ENCODE measurements at regions not wholly inside any gene's neighbourhood (a gene's known extent, or its start where the extent isn't known, plus 50 kb on each side); places are given as distances from the start of the nearest gene placed in this dataset.

DNA sequence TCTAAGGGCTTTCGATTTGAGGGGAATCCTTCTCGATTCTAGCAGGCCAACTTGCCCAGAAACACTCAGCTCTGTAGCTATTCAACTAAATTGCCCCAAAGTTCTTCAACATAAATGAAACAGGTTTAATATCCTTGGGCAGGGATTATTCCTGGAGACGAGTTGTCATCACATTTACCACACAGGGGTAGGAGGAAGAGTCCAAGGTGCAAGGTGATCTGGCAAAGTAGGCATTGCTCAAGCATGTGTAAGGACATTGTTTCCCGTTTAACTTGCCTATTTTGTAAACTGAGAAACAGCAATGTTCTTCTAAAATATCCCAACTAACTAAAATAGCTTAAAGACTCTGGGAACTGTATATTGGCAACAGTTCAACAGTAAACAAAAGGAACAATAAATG lies 814.3 kb downstream of the BCL11A start:
- H3K27me3 Mint-ChIP-seq (ENCODE audit: low read depth) = no peaks in the 10 kb centered on the region
- ATAC-seq (replicated peaks in 1 of 2) = no peak
- H3K9me3 Mint-ChIP-seq = no peaks in the 10 kb centered on the region
- H3K4me3 Mint-ChIP-seq = no peak overlapping the region
- no peaks in the 10 kb centered on the region for H3K36me3 Mint-ChIP-seq (ENCODE audit: insufficient read depth in 2 of 2)
- no peak overlapping the region for H3K27ac Mint-ChIP-seq
- no peak for DNase-seq
- H3K4me1 Mint-ChIP-seq (ENCODE audit: low read depth) = no peaks in the 10 kb centered on the region

- Mint-ChIP-seq H3K27ac (no peak overlapping the region), H3K27me3 (ENCODE audit: low read depth) (no peaks in the 10 kb centered on the region), H3K4me1 (ENCODE audit: low read depth) (no peaks in the 10 kb centered on the region), H3K4me3 (no peak overlapping the region), H3K9me3 (no peaks in the 10 kb centered on the region), H3K36me3 (ENCODE audit: insufficient read depth in 2 of 2) (no peaks in the 10 kb centered on the region)
- ATAC-seq (replicated peaks in 1 of 2) = no peak
- DNase-seq = no peak
Measured at GRCh38 chr2:59737299-59737698, 816.2 kb downstream of the BCL11A start.

DNA sequence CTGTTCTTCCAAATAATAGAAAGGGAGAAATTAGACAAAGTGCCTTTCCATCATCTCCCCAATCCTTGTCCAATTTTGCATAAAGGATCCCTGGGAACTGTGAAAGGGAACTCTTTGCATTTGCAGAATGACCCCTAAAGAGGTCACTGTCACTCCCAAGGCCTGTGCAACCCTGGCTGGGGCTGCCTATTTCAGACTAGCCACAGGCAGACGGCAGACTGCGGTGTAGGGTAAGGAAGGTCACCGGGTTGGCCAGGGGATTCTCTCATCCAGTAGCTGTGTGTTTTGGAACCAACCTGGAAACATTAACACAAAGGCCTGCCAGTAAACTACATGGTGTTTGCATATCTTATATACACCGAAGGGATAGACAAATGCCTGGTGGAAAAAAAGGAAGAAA lies 818.7 kb downstream of the BCL11A start:
- no peaks in the 10 kb centered on the region for H3K4me1 Mint-ChIP-seq (ENCODE audit: low read depth)
- ATAC-seq (replicated peaks in 1 of 2) (no peak), DNase-seq (no peak)
- no peaks in the 10 kb centered on the region for H3K36me3 Mint-ChIP-seq (ENCODE audit: insufficient read depth in 2 of 2)
- H3K9me3 Mint-ChIP-seq = no peaks in the 10 kb centered on the region
- H3K4me3 Mint-ChIP-seq = no peak overlapping the region
- H3K27ac Mint-ChIP-seq = no peak overlapping the region
- H3K27me3 Mint-ChIP-seq (ENCODE audit: low read depth) = no peaks in the 10 kb centered on the region

DNA sequence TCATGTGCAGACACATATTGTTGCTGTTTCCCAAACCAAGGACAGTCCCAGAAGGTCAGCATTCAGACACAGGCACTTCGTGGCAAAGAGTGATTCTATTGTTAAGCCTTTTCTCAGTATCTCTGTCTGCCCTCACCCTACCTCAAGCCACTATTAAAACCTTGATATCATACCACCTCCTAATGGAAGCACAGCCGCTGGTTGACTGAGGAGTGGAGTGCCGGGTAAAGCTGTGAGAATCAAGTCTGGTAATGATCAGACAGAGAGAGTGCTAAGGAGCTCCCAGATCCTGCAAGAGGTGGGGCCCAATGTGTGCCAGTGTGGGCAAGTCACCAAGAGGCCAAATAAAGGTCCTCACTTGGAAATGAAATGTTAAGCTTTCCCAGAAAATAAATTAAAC lies 819.5 kb downstream of the BCL11A start:
- H3K4me1 Mint-ChIP-seq (ENCODE audit: low read depth) = no peaks in the 10 kb centered on the region
- ATAC-seq (replicated peaks in 1 of 2) = no peak

DNA sequence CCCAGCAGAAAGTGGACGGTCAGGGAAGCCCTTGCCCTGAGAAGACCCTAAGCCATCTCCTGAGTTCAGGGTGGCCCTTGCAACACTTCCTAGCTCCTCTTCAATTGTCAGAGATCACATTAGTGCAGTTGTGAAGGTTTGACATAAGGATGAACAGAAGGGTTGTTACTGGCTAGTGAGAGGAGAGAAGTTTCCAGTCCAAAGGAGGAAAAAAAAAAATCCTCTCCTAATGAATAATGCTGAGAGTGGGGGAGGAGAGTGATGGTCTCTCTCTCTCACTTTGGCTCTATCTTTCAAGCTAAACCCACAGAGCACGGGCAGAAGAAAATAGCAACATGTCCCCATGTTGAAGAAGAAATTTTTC lies 819.9 kb downstream of the BCL11A start:
- Mint-ChIP-seq H3K4me3 (no peak overlapping the region), H3K9me3 (no peaks in the 10 kb centered on the region), H3K36me3 (ENCODE audit: insufficient read depth in 2 of 2) (no peaks in the 10 kb centered on the region), H3K4me1 (ENCODE audit: low read depth) (no peaks in the 10 kb centered on the region), H3K27ac (no peak overlapping the region), H3K27me3 (ENCODE audit: low read depth) (no peaks in the 10 kb centered on the region)
- ATAC-seq (replicated peaks in 1 of 2) (no peak), DNase-seq (no peak)

More for the DNA sequence above, 819.5 kb downstream of the BCL11A start:
- Mint-ChIP-seq H3K36me3 (ENCODE audit: insufficient read depth in 2 of 2) (no peaks in the 10 kb centered on the region), H3K27ac (no peak overlapping the region), H3K27me3 (ENCODE audit: low read depth) (no peaks in the 10 kb centered on the region), H3K4me3 (no peak overlapping the region), H3K9me3 (no peaks in the 10 kb centered on the region)
- DNase-seq = no peak

DNA sequence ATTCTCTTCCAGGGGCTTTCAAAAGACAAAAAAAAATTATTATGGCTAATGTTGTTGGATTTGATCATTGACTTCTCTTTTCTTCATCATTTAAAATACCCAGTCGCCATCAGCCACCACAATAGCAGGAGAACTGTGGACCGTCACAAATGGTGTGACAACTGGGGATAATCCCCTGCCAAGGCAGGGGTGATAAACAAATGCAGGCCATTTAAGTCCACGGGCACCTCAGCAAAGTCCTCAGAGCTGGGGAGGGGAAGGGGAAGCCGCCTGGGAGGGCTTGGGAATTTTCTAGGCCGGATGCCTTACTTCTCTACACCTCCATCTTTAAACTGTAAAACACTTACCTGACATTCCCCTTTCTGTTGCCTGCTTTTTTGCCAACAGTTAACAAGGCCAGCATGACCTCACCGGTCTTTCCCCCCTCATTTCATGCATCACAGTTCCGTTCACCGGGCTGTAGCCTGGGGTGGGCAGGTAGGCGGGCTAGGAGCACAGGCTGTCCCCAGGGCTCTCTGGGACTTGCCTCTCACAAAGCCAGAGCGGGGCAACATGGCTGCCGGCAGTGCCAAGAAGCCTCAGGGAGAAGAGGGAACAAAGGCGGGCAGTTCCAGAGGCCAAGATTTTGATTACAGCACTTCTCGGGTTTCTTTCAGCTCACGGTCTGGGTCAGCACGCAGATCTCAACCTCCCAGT lies 820.4 kb downstream of the BCL11A start:
- H3K27me3 Mint-ChIP-seq (ENCODE audit: low read depth) = no peaks in the 10 kb centered on the region
- H3K36me3 Mint-ChIP-seq (ENCODE audit: insufficient read depth in 2 of 2) = no peaks in the 10 kb centered on the region
- H3K9me3 Mint-ChIP-seq = no peaks in the 10 kb centered on the region
- H3K4me3 Mint-ChIP-seq = no peak overlapping the region
- ATAC-seq (replicated peaks in 1 of 2) = no peak
- DNase-seq = no peak
- H3K4me1 Mint-ChIP-seq (ENCODE audit: low read depth) = no peaks in the 10 kb centered on the region
- no peak overlapping the region for H3K27ac Mint-ChIP-seq

DNA sequence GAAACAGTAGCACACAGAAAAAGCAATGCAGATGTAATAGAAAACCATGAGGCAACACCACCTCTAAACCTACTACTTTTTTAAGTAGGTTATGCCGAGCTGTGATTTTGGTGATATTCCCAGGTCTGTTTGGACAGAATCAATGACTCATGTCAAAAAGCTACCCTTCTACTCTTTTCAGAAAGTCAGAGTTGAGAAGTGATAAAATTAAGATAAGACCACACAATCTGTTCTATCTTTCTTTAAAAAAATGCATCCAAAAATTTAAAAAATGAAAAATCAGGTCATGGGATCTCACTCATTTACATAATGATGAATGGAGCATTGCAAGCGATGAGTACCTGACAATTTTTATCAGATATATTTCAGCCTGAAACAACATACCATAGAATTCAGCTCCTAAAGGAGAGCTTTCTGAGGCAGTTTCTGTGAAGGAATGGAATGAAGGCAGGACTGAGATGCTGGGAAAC lies 826.3 kb downstream of the BCL11A start:
- no peak overlapping the region for H3K4me3 Mint-ChIP-seq
- no peaks in the 10 kb centered on the region for H3K9me3 Mint-ChIP-seq
- no peak overlapping the region for H3K27ac Mint-ChIP-seq
- no peak for ATAC-seq (replicated peaks in 1 of 2)
- H3K4me1 Mint-ChIP-seq (ENCODE audit: low read depth) = no peaks in the 10 kb centered on the region
- no peaks in the 10 kb centered on the region for H3K36me3 Mint-ChIP-seq (ENCODE audit: insufficient read depth in 2 of 2)
- no peak for DNase-seq
- H3K27me3 Mint-ChIP-seq (ENCODE audit: low read depth) = no peaks in the 10 kb centered on the region

DNA sequence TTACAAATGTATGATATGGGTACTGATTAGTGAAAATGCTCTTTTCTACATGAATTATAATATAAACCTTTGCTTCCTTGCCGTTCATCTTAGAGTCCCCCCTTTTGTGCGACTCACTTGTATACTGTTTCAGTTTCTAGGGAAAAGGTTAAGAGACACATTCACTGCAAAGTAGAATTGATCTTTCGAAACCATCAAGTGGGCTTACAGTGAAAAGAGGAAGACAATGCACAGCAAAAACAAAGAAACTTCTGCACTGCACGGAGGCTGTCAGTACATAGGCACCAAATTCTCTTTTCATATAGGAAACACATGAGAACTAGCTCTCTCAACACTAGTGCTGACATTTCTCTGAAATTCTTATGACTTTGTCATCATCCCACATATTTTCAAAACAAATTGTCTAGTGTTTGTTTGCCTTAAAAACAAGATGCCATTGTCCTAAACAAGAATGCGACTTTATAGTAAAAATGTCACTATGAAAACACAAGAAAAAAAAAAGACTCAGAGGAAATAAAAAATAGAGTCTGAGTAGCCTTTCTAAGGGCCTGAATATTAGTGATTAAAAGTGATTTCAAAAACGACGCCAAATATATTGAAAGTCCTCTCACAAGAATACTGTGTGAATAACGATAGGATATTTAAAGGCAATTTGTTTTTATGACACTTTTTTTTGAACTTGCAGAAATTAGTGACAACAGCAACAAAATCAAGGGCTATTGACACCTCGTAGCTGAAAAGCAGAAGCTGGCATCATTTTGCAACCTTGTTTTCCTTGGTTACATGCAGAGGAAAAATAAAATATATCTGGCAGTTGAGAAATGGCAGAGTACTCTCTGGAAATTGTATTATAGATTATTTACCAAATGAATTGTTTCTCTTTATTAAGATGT lies 827.0 kb downstream of the BCL11A start:
- no peaks in the 10 kb centered on the region for H3K27me3 Mint-ChIP-seq (ENCODE audit: low read depth)
- no peaks in the 10 kb centered on the region for H3K4me1 Mint-ChIP-seq (ENCODE audit: low read depth)
- H3K36me3 Mint-ChIP-seq (ENCODE audit: insufficient read depth in 2 of 2) = no peaks in the 10 kb centered on the region
- DNase-seq (no peak), ATAC-seq (replicated peaks in 1 of 2) (no peak)
- no peak overlapping the region for H3K27ac Mint-ChIP-seq
- H3K4me3 Mint-ChIP-seq = no peak overlapping the region
- H3K9me3 Mint-ChIP-seq = no peaks in the 10 kb centered on the region

- H3K4me1 Mint-ChIP-seq (ENCODE audit: low read depth) = no peaks in the 10 kb centered on the region
- no peaks in the 10 kb centered on the region for H3K36me3 Mint-ChIP-seq (ENCODE audit: insufficient read depth in 2 of 2)
- ATAC-seq (replicated peaks in 1 of 2) = no peak
- H3K27me3 Mint-ChIP-seq (ENCODE audit: low read depth) = no peaks in the 10 kb centered on the region
- no peaks in the 10 kb centered on the region for H3K9me3 Mint-ChIP-seq
- H3K4me3 Mint-ChIP-seq = no peak overlapping the region
- DNase-seq = no peak
- H3K27ac Mint-ChIP-seq = no peak overlapping the region
Measured at GRCh38 chr2:59724746-59725145, 828.7 kb downstream of the BCL11A start.

DNA sequence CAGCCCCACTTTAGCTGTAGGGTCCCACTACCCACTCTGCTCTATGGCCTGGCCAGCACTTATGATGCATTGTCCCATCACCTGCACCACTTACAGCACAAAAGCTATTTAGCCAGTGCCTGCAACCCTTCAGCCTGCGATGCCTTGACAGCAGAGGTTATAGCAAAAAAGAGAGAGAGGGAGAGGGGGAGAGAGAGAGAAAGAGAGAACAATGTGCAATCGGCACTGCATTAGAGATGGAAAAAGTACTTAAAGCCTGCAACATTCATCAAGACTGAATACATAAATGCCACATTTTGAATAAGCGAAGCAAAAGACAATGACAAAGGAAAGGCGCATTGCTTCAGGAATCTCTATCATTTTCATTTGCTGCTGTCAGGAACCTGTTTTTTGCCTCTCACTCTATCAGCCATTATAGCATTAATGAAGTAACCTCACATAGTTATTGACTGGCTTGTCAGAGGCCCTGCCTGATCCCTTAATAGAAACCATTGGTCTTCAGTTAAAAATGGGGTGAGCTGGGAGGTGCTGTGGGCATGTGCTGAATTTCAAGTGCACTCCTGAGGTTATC lies 833.1 kb downstream of the BCL11A start:
- H3K4me1 Mint-ChIP-seq (ENCODE audit: low read depth) = no peaks in the 10 kb centered on the region
- ATAC-seq (replicated peaks in 1 of 2) (no peak), DNase-seq (no peak)
- no peaks in the 10 kb centered on the region for H3K36me3 Mint-ChIP-seq (ENCODE audit: insufficient read depth in 2 of 2)
- no peak overlapping the region for H3K27ac Mint-ChIP-seq
- no peaks in the 10 kb centered on the region for H3K27me3 Mint-ChIP-seq (ENCODE audit: low read depth)
- no peak overlapping the region for H3K4me3 Mint-ChIP-seq
- H3K9me3 Mint-ChIP-seq = no peaks in the 10 kb centered on the region

DNA sequence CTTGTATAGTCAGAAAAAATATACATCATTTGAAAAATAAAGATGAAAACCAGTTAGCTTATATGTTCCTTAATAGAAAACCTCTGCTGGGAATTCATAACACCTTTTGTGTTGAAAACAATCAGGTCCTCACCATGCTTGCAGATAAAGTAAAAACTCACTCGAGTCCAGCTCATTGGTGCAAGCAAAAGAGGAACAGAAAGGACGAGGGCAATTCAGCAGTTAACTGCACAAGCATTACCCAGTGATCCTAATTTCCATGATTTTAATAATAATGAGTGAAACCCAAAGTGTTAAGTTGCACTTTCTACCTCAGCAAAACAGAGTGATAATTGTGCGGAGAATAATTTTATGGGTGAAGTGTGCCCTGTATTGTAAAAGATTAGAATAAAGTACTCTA lies 839.9 kb downstream of the BCL11A start:
- no peaks in the 10 kb centered on the region for H3K27me3 Mint-ChIP-seq (ENCODE audit: low read depth)
- H3K4me1 Mint-ChIP-seq (ENCODE audit: low read depth) = no peaks in the 10 kb centered on the region
- H3K36me3 Mint-ChIP-seq (ENCODE audit: insufficient read depth in 2 of 2) = no peaks in the 10 kb centered on the region
- H3K27ac Mint-ChIP-seq = no peak overlapping the region
- ATAC-seq (replicated peaks in 1 of 2) = no peak
- no peak for DNase-seq
- no peaks in the 10 kb centered on the region for H3K9me3 Mint-ChIP-seq
- no peak overlapping the region for H3K4me3 Mint-ChIP-seq

- Mint-ChIP-seq H3K27ac (no peak overlapping the region), H3K4me3 (no peak overlapping the region), H3K36me3 (ENCODE audit: insufficient read depth in 2 of 2) (no peaks in the 10 kb centered on the region), H3K9me3 (no peaks in the 10 kb centered on the region), H3K27me3 (ENCODE audit: low read depth) (no peaks in the 10 kb centered on the region), H3K4me1 (ENCODE audit: low read depth) (no peaks in the 10 kb centered on the region)
- ATAC-seq (replicated peaks in 1 of 2) (no peak), DNase-seq (no peak)
Measured at GRCh38 chr2:59711121-59711520, 842.3 kb downstream of the BCL11A start.

DNA sequence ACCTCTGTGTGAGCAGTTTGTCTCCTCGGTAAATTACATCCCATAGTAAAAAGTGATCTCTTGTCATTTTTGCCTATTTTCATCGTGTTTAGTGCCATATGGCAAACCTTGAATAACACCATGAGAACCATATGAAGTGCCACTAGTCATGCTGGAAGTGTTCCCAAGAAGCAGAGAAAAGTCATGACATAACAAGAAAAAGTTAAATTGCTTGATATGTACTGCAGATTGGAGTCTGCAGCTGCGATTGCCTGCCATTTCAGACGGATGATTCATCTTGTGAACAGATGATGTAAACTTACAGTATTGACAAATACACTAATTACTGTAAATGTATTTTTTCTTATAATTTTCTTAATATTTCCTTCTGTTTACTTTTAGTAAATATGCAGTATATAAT lies 846.7 kb downstream of the BCL11A start:
- no peak for DNase-seq
- H3K36me3 Mint-ChIP-seq (ENCODE audit: insufficient read depth in 2 of 2) = no peaks in the 10 kb centered on the region
- H3K27me3 Mint-ChIP-seq (ENCODE audit: low read depth) = no peaks in the 10 kb centered on the region
- H3K9me3 Mint-ChIP-seq = peaks cover 0 to 9% of the 10 kb centered on the region in 2 donors
- no peaks in the 10 kb centered on the region for H3K4me1 Mint-ChIP-seq (ENCODE audit: low read depth)
- no peak overlapping the region for H3K4me3 Mint-ChIP-seq
- H3K27ac Mint-ChIP-seq = no peak overlapping the region
- no peak for ATAC-seq (replicated peaks in 1 of 2)

Measured in activated T-cell treated with anti-CD3 and anti-CD28 coated beads, Interleukin-2, amount 50 U/mL, for 72 hours (primary cell).